Memory B cell (primary cell): ENCODE measurements at regions not wholly inside any gene's neighbourhood (a gene's known extent, or its start where the extent isn't known, plus 50 kb on each side); places are given as distances from the start of the nearest gene placed in this dataset.

Source experiments
- ATAC-seq: fragments of 150-1000 bp; cut with Tn5 transposase; 2 replicates; pipeline ENCODE4 v1.10.0; 2021; ENCODE audit warnings: low read depth, mild to moderate bottlenecking, moderate library complexity
- DNase-seq, 2 donors: peaks; one replicate each; pipeline ENCODE4 v3.0.0; 2022; ENCODE audit warnings: low spot score in 2 of 2
- H3K27ac Mint-ChIP-seq: one replicate; pipeline ENCODE4 v1.8.0; 2022; ENCODE audit warnings: mild to moderate bottlenecking, moderate library complexity, mixed read lengths
- H3K27me3 Mint-ChIP-seq: one replicate; pipeline ENCODE4 v1.8.0; 2022; ENCODE audit warnings: mixed read lengths
- H3K36me3 Mint-ChIP-seq: one replicate; pipeline ENCODE4 v1.8.0; 2022; ENCODE audit warnings: mild to moderate bottlenecking, mixed read lengths
- H3K4me1 Mint-ChIP-seq: one replicate; pipeline ENCODE4 v1.8.0; 2022; ENCODE audit warnings: mixed read lengths
- H3K4me3 Mint-ChIP-seq: one replicate; pipeline ENCODE4 v1.8.0; 2022; ENCODE audit warnings: mild to moderate bottlenecking, moderate library complexity, mixed read lengths
- H3K9me3 Mint-ChIP-seq: one replicate; pipeline ENCODE4 v1.8.0; 2022; ENCODE audit warnings: mixed read lengths

- Mint-ChIP-seq H3K36me3 (no peaks in the 10 kb centered on the region), H3K27me3 (peaks cover 3% of the 10 kb centered on the region)
- ATAC-seq, result no peak
Measured at GRCh38 chr13:47665043-47665442, 336.0 kb downstream of the SUCLA2 start.

GRCh38 chr13:47661076-47661475 is 340.0 kb downstream of the SUCLA2 start:
- ATAC-seq (no peak), DNase-seq (no peak)
- no peak overlapping the region for H3K4me3 Mint-ChIP-seq
- H3K27ac Mint-ChIP-seq, result no peak overlapping the region
- no peaks in the 10 kb centered on the region for H3K36me3 Mint-ChIP-seq
- H3K27me3 Mint-ChIP-seq, result peaks cover 13% of the 10 kb centered on the region
- no peaks in the 10 kb centered on the region for H3K4me1 Mint-ChIP-seq
- H3K9me3 Mint-ChIP-seq, result peaks cover 8% of the 10 kb centered on the region

More at GRCh38 chr13:47665043-47665442, 336.0 kb downstream of the SUCLA2 start:
- H3K9me3 Mint-ChIP-seq, result peaks cover 2% of the 10 kb centered on the region
- H3K27ac Mint-ChIP-seq, result no peak overlapping the region
- DNase-seq, result no peak
- no peaks in the 10 kb centered on the region for H3K4me1 Mint-ChIP-seq
- H3K4me3 Mint-ChIP-seq, result no peak overlapping the region

- no peak for DNase-seq
- Mint-ChIP-seq H3K4me1 (no peaks in the 10 kb centered on the region), H3K9me3 (peaks cover 8% of the 10 kb centered on the region), H3K27me3 (peaks cover 17% of the 10 kb centered on the region), H3K36me3 (no peaks in the 10 kb centered on the region), H3K27ac (no peak overlapping the region), H3K4me3 (no peak overlapping the region)
- ATAC-seq, result no peak
Measured at GRCh38 chr13:47656651-47657050, 344.4 kb downstream of the SUCLA2 start.

GRCh38 chr13:47650209-47650608 is 350.9 kb downstream of the SUCLA2 start:
- Mint-ChIP-seq H3K27me3 (peaks cover 5% of the 10 kb centered on the region), H3K36me3 (no peaks in the 10 kb centered on the region), H3K4me1 (no peaks in the 10 kb centered on the region), H3K27ac (no peak overlapping the region), H3K9me3 (no peaks in the 10 kb centered on the region), H3K4me3 (no peak overlapping the region)
- DNase-seq (no peak), ATAC-seq (no peak)

GRCh38 chr13:47647001-47647400 is 354.1 kb downstream of the SUCLA2 start:
- H3K4me1 Mint-ChIP-seq, result no peaks in the 10 kb centered on the region
- no peaks in the 10 kb centered on the region for H3K36me3 Mint-ChIP-seq
- ATAC-seq, result no peak
- peaks cover 5% of the 10 kb centered on the region for H3K27me3 Mint-ChIP-seq
- DNase-seq, result no peak
- no peak overlapping the region for H3K4me3 Mint-ChIP-seq
- no peaks in the 10 kb centered on the region for H3K9me3 Mint-ChIP-seq
- H3K27ac Mint-ChIP-seq, result no peak overlapping the region

GRCh38 chr13:47646298-47646697 is 354.8 kb downstream of the SUCLA2 start:
- Mint-ChIP-seq H3K27me3 (peaks cover 2% of the 10 kb centered on the region), H3K36me3 (no peaks in the 10 kb centered on the region), H3K27ac (no peak overlapping the region), H3K9me3 (no peaks in the 10 kb centered on the region), H3K4me1 (no peaks in the 10 kb centered on the region), H3K4me3 (no peak overlapping the region)
- ATAC-seq (no peak), DNase-seq (no peak)

GRCh38 chr13:47639738-47640447 is 361.2 kb downstream of the SUCLA2 start:
- no peak for ATAC-seq
- Mint-ChIP-seq H3K27me3 (peaks cover 6% of the 10 kb centered on the region), H3K4me1 (no peaks in the 10 kb centered on the region), H3K27ac (no peak overlapping the region), H3K4me3 (no peak overlapping the region), H3K36me3 (no peaks in the 10 kb centered on the region), H3K9me3 (peaks cover 14% of the 10 kb centered on the region)
- no peak for DNase-seq

- no peak overlapping the region for H3K27ac Mint-ChIP-seq
- H3K4me1 Mint-ChIP-seq, result no peaks in the 10 kb centered on the region
- no peaks in the 10 kb centered on the region for H3K36me3 Mint-ChIP-seq
- no peak overlapping the region for H3K4me3 Mint-ChIP-seq
- ATAC-seq, result no peak
- DNase-seq, result no peak
- peaks cover 6% of the 10 kb centered on the region for H3K27me3 Mint-ChIP-seq
- peaks cover 18% of the 10 kb centered on the region for H3K9me3 Mint-ChIP-seq
Measured at GRCh38 chr13:47638627-47639026, 362.4 kb downstream of the SUCLA2 start.

- Mint-ChIP-seq H3K27ac (no peak overlapping the region), H3K9me3 (peaks cover 27% of the 10 kb centered on the region), H3K4me3 (no peak overlapping the region), H3K27me3 (peaks cover 11% of the 10 kb centered on the region), H3K4me1 (no peaks in the 10 kb centered on the region), H3K36me3 (no peaks in the 10 kb centered on the region)
- ATAC-seq, result no peak
- no peak for DNase-seq
Measured at GRCh38 chr13:47632311-47632710, 368.8 kb downstream of the SUCLA2 start.

- Mint-ChIP-seq H3K36me3 (no peaks in the 10 kb centered on the region), H3K27ac (no peak overlapping the region), H3K9me3 (peaks cover 9% of the 10 kb centered on the region), H3K27me3 (peaks cover 11% of the 10 kb centered on the region), H3K4me3 (no peak overlapping the region), H3K4me1 (no peaks in the 10 kb centered on the region)
- DNase-seq, result no peak
- ATAC-seq, result no peak
Measured at GRCh38 chr13:47628666-47629065, 372.4 kb downstream of the SUCLA2 start.

- ATAC-seq (no peak), DNase-seq (no peak)
- H3K27ac Mint-ChIP-seq, result no peak overlapping the region
- H3K9me3 Mint-ChIP-seq, result peaks cover 3% of the 10 kb centered on the region
- no peak overlapping the region for H3K4me3 Mint-ChIP-seq
- H3K27me3 Mint-ChIP-seq, result peaks cover 13% of the 10 kb centered on the region
- H3K4me1 Mint-ChIP-seq, result no peaks in the 10 kb centered on the region
- no peaks in the 10 kb centered on the region for H3K36me3 Mint-ChIP-seq
Measured at GRCh38 chr13:47623862-47624261, 377.2 kb downstream of the SUCLA2 start.

GRCh38 chr13:47621931-47622330 is 379.1 kb downstream of the SUCLA2 start:
- H3K4me3 Mint-ChIP-seq, result no peak overlapping the region
- no peaks in the 10 kb centered on the region for H3K4me1 Mint-ChIP-seq
- DNase-seq (no peak), ATAC-seq (no peak)
- H3K36me3 Mint-ChIP-seq, result no peaks in the 10 kb centered on the region
- H3K27me3 Mint-ChIP-seq, result peaks cover 13% of the 10 kb centered on the region
- H3K27ac Mint-ChIP-seq, result no peak overlapping the region
- H3K9me3 Mint-ChIP-seq, result peaks cover 2% of the 10 kb centered on the region

GRCh38 chr13:47611664-47612288 is 389.3 kb downstream of the SUCLA2 start:
- Mint-ChIP-seq H3K27ac (no peak overlapping the region), H3K36me3 (no peaks in the 10 kb centered on the region), H3K9me3 (peaks cover 2% of the 10 kb centered on the region), H3K4me1 (no peaks in the 10 kb centered on the region), H3K27me3 (no peaks in the 10 kb centered on the region), H3K4me3 (no peak overlapping the region)
- no peak for DNase-seq
- ATAC-seq, result no peak

- Mint-ChIP-seq H3K36me3 (no peaks in the 10 kb centered on the region), H3K4me1 (no peaks in the 10 kb centered on the region), H3K27ac (no peak overlapping the region), H3K4me3 (no peak overlapping the region), H3K27me3 (no peaks in the 10 kb centered on the region), H3K9me3 (peaks cover 2% of the 10 kb centered on the region)
- no peak for DNase-seq
- no peak for ATAC-seq
Measured at GRCh38 chr13:47610687-47611086, 390.4 kb downstream of the SUCLA2 start.

GRCh38 chr13:47603365-47603764 is 397.7 kb downstream of the SUCLA2 start:
- peaks cover 5% of the 10 kb centered on the region for H3K9me3 Mint-ChIP-seq
- H3K27me3 Mint-ChIP-seq, result peaks cover 2% of the 10 kb centered on the region
- no peak for ATAC-seq
- H3K27ac Mint-ChIP-seq, result no peak overlapping the region
- no peak overlapping the region for H3K4me3 Mint-ChIP-seq
- H3K4me1 Mint-ChIP-seq, result no peaks in the 10 kb centered on the region
- DNase-seq, result no peak
- no peaks in the 10 kb centered on the region for H3K36me3 Mint-ChIP-seq
